Esophagus squamous epithelium (tissue), 5 donors: ENCODE measurements at regions not wholly inside any gene's neighbourhood (a gene's known extent, or its start where the extent isn't known, plus 50 kb on each side); places are given as distances from the start of the nearest gene placed in this dataset.

Experiments
- DNase-seq: peaks from one replicate; lab custom pipeline; 2025; lab: John Stamatoyannopoulos, UW
- H3K27ac ChIP-seq, 4 donors: fragments of 200-600 bp; sonication (generic); one replicate each; pipeline ENCODE4 v1.5.1; 2016 to 2019; ENCODE audit warnings: mild to moderate bottlenecking in 1 of 4
- H3K27me3 ChIP-seq, 4 donors: fragments of 200-600 bp; sonication (generic); 1 replicate in 3 of 4; 2 replicates in 1 of 4; pipeline versions ENCODE4 v1.5.1 to v1.6.0; 2017 to 2021; ENCODE audit warnings: antibody characterized with exemption in 1 of 4
- H3K36me3 ChIP-seq, 3 donors: fragments of 200-600 bp; sonication (generic); one replicate each; pipeline ENCODE4 v1.5.1; 2016 to 2019
- H3K4me1 ChIP-seq, 3 donors: fragments of 200-600 bp; sonication (generic); one replicate each; pipeline ENCODE4 v1.5.1; 2017 to 2019
- H3K4me3 ChIP-seq, 4 donors: fragments of 200-600 bp; sonication (generic); 1 replicate in 3 of 4; 2 replicates in 1 of 4; pipeline ENCODE4 v1.5.1; 2016 to 2019; ENCODE audit warnings: mild to moderate bottlenecking in 2 of 4, moderate library complexity in 1 of 4
- H3K9me3 ChIP-seq, 3 donors: fragments of 200-600 bp; sonication (generic); one replicate each; pipeline ENCODE4 v1.5.1; 2016 to 2019
- POLR2A ChIP-seq, 4 donors: fragments of 450-650 bp; IDR thresholded peaks; one replicate each; pipeline ENCODE4 v1.6.1; 2017; ENCODE audit warnings: antibody characterized with exemption in 4 of 4, mild to moderate bottlenecking in 4 of 4, moderate library complexity in 3 of 4
- WGBS, 2 donors: methylation state at CpG; one replicate each; pipeline ENCODE4 v1.1.5; 2018; 5-methylcytosine and 5-hydroxymethylcytosine counted together
- intact Hi-C: fragments of 100-400 bp; cut with DNase I; formaldehyde crosslinking; loops from one replicate; pipeline ENCODE4 v1.15.0; 2022
- TF ChIP-seq, protein P1 (sequence below), 6 experiments: fragments of 450-650 bp in 4 of 6; fragments of 200-600 bp in 2 of 6; sonication (generic) in 2 of 6; IDR thresholded peaks; one replicate each; pipeline ENCODE4 v1.5.1; 2016 to 2019; ENCODE audit warnings: antibody characterized with exemption in 6 of 6, mild to moderate bottlenecking in 4 of 6, moderate library complexity in 4 of 6
- donor health status: DM: yes; HTN: yes; CAD: no.

DNA sequence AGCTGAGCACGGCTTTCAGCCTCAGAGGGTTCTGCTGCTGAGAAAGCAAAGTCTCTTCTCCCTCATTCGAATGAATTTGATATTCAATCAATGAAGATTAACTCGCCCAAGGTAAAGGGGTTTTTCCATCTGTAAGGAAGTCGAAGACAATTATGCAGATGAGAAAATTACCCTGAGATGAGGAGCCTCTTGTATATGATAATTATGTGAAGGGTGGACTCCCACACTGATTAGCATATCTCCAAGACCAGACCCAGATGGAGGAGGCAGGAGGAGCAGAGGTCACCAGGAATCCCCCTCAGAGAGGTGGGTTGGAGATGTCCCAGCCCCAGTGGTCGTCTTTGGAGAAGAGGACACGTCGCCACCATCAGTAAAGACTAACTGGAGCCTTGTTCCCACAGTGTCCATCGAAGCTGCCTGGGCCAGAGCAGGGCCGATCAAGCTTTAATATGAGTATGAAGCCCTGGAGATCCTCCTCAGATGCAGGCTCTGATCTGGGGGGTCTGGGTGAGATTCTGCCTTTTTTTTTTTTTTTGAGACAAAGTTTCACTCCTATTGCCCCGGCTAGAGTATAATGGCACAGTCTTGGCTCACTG is 61.5 kb upstream of the LHX1 start:
- Histone ChIP-seq H3K9me3 (no peaks in the 10 kb centered on the region), H3K27ac (no peak overlapping the region), H3K4me1 (no peaks in the 10 kb centered on the region), H3K4me3 (no peak overlapping the region), H3K27me3 (peaks cover 0 to 69% (median 0%) of the 10 kb centered on the region in 4 donors), H3K36me3 (no peaks in the 10 kb centered on the region)
- WGBS, 2 donors: 77 to 81% methylated on average over 7 to 10 of the region's 10 CpGs
- DNase-seq: no peak
- TF ChIP-seq, protein P1, sequence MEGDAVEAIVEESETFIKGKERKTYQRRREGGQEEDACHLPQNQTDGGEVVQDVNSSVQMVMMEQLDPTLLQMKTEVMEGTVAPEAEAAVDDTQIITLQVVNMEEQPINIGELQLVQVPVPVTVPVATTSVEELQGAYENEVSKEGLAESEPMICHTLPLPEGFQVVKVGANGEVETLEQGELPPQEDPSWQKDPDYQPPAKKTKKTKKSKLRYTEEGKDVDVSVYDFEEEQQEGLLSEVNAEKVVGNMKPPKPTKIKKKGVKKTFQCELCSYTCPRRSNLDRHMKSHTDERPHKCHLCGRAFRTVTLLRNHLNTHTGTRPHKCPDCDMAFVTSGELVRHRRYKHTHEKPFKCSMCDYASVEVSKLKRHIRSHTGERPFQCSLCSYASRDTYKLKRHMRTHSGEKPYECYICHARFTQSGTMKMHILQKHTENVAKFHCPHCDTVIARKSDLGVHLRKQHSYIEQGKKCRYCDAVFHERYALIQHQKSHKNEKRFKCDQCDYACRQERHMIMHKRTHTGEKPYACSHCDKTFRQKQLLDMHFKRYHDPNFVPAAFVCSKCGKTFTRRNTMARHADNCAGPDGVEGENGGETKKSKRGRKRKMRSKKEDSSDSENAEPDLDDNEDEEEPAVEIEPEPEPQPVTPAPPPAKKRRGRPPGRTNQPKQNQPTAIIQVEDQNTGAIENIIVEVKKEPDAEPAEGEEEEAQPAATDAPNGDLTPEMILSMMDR (IDR thresholded peaks at IDR 0.05): no peak
- no peak for TF ChIP-seq POLR2A (IDR thresholded peaks at IDR 0.05)
- intact Hi-C loops: no loop called here

DNA sequence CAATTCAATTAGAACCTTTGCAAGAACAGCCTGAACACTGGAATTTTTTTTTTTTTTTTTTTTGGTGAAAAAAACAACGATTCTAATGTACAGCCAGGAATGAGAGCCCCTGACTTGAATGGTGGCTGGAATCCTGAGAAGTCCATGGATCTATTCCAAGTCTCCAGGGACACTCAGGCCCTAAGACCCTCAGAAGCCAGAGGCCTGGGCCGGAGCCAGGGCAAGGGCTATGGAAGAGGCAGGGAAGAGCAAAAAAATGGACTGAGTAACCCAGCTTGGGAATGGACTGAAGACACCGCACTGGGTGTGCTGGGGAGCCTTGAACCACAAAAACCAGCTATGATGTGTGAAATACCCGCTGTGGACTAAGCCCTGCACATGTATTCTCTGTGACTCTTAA is 60.3 kb upstream of the LHX1 start:
- Histone ChIP-seq H3K27me3 (peaks cover 0 to 75% (median 0%) of the 10 kb centered on the region in 4 donors), H3K9me3 (no peaks in the 10 kb centered on the region), H3K4me3 (no peak overlapping the region), H3K4me1 (no peaks in the 10 kb centered on the region), H3K36me3 (no peaks in the 10 kb centered on the region), H3K27ac (no peak overlapping the region)
- DNase-seq: no peak
- TF ChIP-seq POLR2A (IDR thresholded peaks at IDR 0.05): no peak
- TF ChIP-seq, protein P1 (IDR thresholded peaks at IDR 0.05): no peak
- intact Hi-C loops: no loop called here
- 50 to 85% methylated on average over 4 of the region's 4 CpGs for WGBS, 2 donors

DNA sequence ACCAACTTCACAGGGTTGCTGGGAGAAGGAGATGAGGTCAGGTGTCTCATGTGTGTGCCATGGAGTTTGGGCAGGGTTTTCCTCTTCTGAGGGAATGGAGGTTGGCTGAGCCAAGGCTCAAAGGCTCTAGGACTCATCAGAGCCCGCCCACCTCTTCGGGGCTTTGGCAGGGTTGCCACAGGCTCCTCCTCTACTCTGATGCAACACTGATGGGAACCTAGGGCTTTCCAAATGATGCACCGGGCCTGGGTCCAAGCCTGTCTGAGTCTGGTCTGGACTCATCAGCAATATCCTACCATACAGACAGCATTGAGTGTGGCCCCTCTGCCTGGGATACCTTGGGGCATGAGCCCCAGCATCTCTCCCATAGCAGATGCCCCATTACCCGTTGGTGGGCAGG is 59.5 kb upstream of the LHX1 start:
- 30 to 43% methylated on average over 2 to 4 of the region's 4 CpGs for WGBS, 2 donors
- no peak overlapping the region for H3K4me3 ChIP-seq
- intact Hi-C loops: no loop called here
- DNase-seq: no peak
- H3K27me3 ChIP-seq: peaks cover 0 to 75% (median 0%) of the 10 kb centered on the region in 4 donors
- H3K27ac ChIP-seq: no peak overlapping the region
- no peaks in the 10 kb centered on the region for H3K4me1 ChIP-seq
- TF ChIP-seq, protein P1 (IDR thresholded peaks at IDR 0.05): no peak
- TF ChIP-seq POLR2A (IDR thresholded peaks at IDR 0.05): no peak
- H3K36me3 ChIP-seq: no peaks in the 10 kb centered on the region
- H3K9me3 ChIP-seq: no peaks in the 10 kb centered on the region

DNA sequence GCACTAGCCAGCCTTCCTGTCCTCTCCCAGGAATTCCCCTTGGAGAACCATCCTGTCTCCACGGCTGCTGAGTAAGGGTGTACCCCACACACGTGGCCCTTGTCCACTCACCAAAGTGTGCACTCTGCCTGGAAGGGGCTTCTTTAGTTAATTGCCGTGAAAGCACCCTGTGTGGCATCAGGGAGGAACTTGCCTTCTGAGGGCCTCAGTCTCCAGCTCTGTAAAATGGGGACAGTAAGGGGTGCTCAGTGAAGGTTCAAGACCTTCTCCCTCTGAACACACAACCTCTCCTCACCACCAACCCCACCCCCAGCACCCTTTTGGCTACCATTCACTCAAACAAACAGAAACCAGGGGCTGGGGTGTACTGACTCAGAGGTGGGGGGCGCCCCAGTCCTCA is 59.1 kb upstream of the LHX1 start:
- H3K4me1 ChIP-seq: no peaks in the 10 kb centered on the region
- DNase-seq: no peak
- no peak overlapping the region for H3K27ac ChIP-seq
- H3K36me3 ChIP-seq: no peaks in the 10 kb centered on the region
- intact Hi-C loops: no loop called here
- 43% methylated on average over 3 of the region's 4 CpGs; no CpG with 5 or more reads in 1 of the 2 donors for WGBS, 2 donors
- H3K27me3 ChIP-seq: peaks cover 0 to 75% (median 0%) of the 10 kb centered on the region in 4 donors
- H3K9me3 ChIP-seq: no peaks in the 10 kb centered on the region
- no peak overlapping the region for H3K4me3 ChIP-seq
- TF ChIP-seq, protein P1 (IDR thresholded peaks at IDR 0.05): no peak
- no peak for TF ChIP-seq POLR2A (IDR thresholded peaks at IDR 0.05)

DNA sequence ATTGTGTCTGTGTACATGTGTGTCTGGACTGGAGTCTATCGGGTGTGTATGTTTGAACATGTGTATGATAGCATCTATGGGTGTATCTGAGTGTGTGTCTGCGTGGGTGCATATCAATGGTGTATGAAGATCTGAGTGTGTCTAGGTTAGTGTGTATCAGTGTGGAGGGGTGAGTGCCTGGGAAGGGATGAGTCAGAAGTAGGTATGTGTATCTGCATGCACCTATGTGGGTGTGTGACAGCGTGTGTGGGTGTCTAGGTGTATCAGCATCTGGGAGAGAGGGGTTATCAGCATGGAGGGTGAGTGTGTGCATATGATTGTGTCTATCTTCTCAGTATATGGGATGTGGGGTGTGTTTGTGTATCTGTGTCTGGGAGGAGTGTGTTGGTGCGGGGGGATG is 58.2 kb upstream of the LHX1 start:
- DNase-seq: no peak
- TF ChIP-seq POLR2A (IDR thresholded peaks at IDR 0.05): no peak
- TF ChIP-seq, protein P1 (IDR thresholded peaks at IDR 0.05): no peak
- intact Hi-C loops: no loop called here
- no peaks in the 10 kb centered on the region for H3K4me1 ChIP-seq
- no peak overlapping the region for H3K4me3 ChIP-seq
- 55% methylated on average over 4 of the region's 4 CpGs for WGBS, 2 donors
- H3K36me3 ChIP-seq: no peaks in the 10 kb centered on the region
- H3K9me3 ChIP-seq: no peaks in the 10 kb centered on the region
- H3K27me3 ChIP-seq: peaks cover 0 to 81% (median 0%) of the 10 kb centered on the region in 4 donors
- no peak overlapping the region for H3K27ac ChIP-seq
